ENCODE measurements at regions not wholly inside any gene's neighbourhood (a gene's known extent, or its start where the extent isn't known, plus 50 kb on each side); places are given as distances from the start of the nearest gene placed in this dataset.

GRCh38 chr4:33518856-33519255, 2725.5 kb downstream of the ARAP2 start:
- Histone ChIP-seq H4K8ac (ENCODE audit: extremely low read depth, insufficient read depth, low read length) (no peak overlapping the region), H2BK15ac (ENCODE audit: low read length) (no peak overlapping the region), H3K79me1 (ENCODE audit: low read depth, low read length) (no peaks in the 10 kb centered on the region), H4K91ac (replicated peaks; ENCODE audit: insufficient read length, low read length) (no peak overlapping the region), H2AFZ (ENCODE audit: low read length) (no peak overlapping the region), H2BK120ac (replicated peaks; ENCODE audit: low read depth, low read length) (no peak overlapping the region), H3K56ac (replicated peaks; ENCODE audit: insufficient read length, low read depth, low read length) (no peak overlapping the region), H3K9me3 (ENCODE audit: insufficient read depth in 2 of 2, low read depth in 1 of 2, low read length in 1 of 2) (peaks cover 9 to 10% of the 10 kb centered on the region in 2 experiments; a peak in 3 of 4 replicates), H4K5ac (ENCODE audit: insufficient read length, low read depth, low read length) (no peak overlapping the region), H2BK5ac (ENCODE audit: low read depth, low read length) (no peak overlapping the region), H2BK20ac (ENCODE audit: low read length) (no peak overlapping the region), H3K4me2 (ENCODE audit: insufficient read depth in 1 of 2, low read depth in 2 of 2, low read length in 2 of 2) (no peak overlapping the region), H3K23ac (ENCODE audit: insufficient read length) (no peak overlapping the region), H3K27me3 (replicated peaks in 1 of 4; ENCODE audit: control insufficient read depth in 3 of 4, extremely low read depth in 1 of 4, insufficient read depth in 3 of 4, low read length in 3 of 4) (no peaks in the 10 kb centered on the region), H3K18ac (ENCODE audit: extremely low read depth, low read length) (no peak overlapping the region), H3K27ac (ENCODE audit: low read depth, low read length) (no peak overlapping the region), H2BK12ac (ENCODE audit: low read depth, low read length) (no peak overlapping the region), H3K79me2 (ENCODE audit: control insufficient read depth in 1 of 2, insufficient read depth in 2 of 2, low read length in 2 of 2) (no peaks in the 10 kb centered on the region), H4K20me1 (replicated peaks in 1 of 2; ENCODE audit: control insufficient read depth in 1 of 2, insufficient read depth in 2 of 2, low read length in 2 of 2) (no peaks in the 10 kb centered on the region), H3K4me3 (ENCODE audit: extremely low read depth in 1 of 4, insufficient read depth in 2 of 4, low read depth in 3 of 4, low read length in 4 of 4) (no peak overlapping the region), H3K14ac (ENCODE audit: insufficient read length) (no peak overlapping the region), H3K36me3 (ENCODE audit: control insufficient read depth in 2 of 4, insufficient read depth in 4 of 4, low read length in 3 of 4) (no peaks in the 10 kb centered on the region), H3K9ac (replicated peaks in 1 of 4; ENCODE audit: extremely low read depth in 1 of 4, low read depth in 3 of 4, low read length in 3 of 4) (no peak overlapping the region), H3K4ac (replicated peaks; ENCODE audit: insufficient read length, low read depth, low read length) (no peak overlapping the region), H3K4me1 (replicated peaks in 1 of 4; ENCODE audit: control insufficient read depth in 3 of 4, insufficient read depth in 4 of 4, low read length in 3 of 4) (no peaks in the 10 kb centered on the region), H2AK5ac (ENCODE audit: low read depth, low read length) (no peak overlapping the region), H3K23me2 (ENCODE audit: low read depth, low read length) (no peaks in the 10 kb centered on the region)
- CTCF ChIA-PET (ENCODE audit: partially characterized antibody), result no interaction called here
- DNase-seq (ENCODE audit: low read depth in 1 of 2, low spot score in 2 of 2) (no peak), FAIRE-seq (no peak)
- TF ChIP-seq BRCA1 (IDR thresholded peaks at IDR 0.05; ENCODE audit: low read depth, low read length) (no peak), NRF1 (IDR thresholded peaks at IDR 0.05; ENCODE audit: low read depth, low read length) (no peak), HDAC6 (IDR thresholded peaks at IDR 0.05; ENCODE audit: low read depth, low read length) (no peak), POLR2A (IDR thresholded peaks at IDR 0.05; ENCODE audit: control extremely low read depth in 1 of 2, low read depth in 2 of 2, low read length in 2 of 2) (no peak), MAX (IDR thresholded peaks at IDR 0.05) (no peak), TBP (IDR thresholded peaks at IDR 0.05; ENCODE audit: low read depth, low read length) (no peak), MAFK (IDR thresholded peaks at IDR 0.05; ENCODE audit: low read depth, low read length) (no peak), BACH1 (IDR thresholded peaks at IDR 0.05; ENCODE audit: low read length) (no peak), CEBPB (IDR thresholded peaks at IDR 0.05; ENCODE audit: low read depth, low read length) (no peak), GTF2F1 (IDR thresholded peaks at IDR 0.05; ENCODE audit: borderline replicate concordance, low read depth, low read length) (no peak), RBBP5 (IDR thresholded peaks at IDR 0.05; ENCODE audit: borderline replicate concordance, low read depth, low read length) (no peak)
- TF ChIP-seq, protein P1, sequence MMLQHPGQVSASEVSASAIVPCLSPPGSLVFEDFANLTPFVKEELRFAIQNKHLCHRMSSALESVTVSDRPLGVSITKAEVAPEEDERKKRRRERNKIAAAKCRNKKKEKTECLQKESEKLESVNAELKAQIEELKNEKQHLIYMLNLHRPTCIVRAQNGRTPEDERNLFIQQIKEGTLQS (IDR thresholded peaks at IDR 0.05; ENCODE audit: insufficient read depth, low read depth, low read length), result no peak
- WGBS, 2 experiments (ENCODE audit: extremely low coverage in 1 of 2, insufficient coverage in 1 of 2, insufficient read length in 1 of 2, insufficient replicate concordance in 2 of 2, low coverage in 1 of 2, low lambda C conversion rate in 2 of 2, missing lambda C conversion rate in 1 of 2), result 96% methylated on average over 6 of the region's 6 CpGs; no CpG with 5 or more reads in 1 of the 2 experiments
- POLR2A ChIA-PET (ENCODE audit: partially characterized antibody), result no interaction called here
